GM21723 (cell line): ENCODE measurements at regions not wholly inside any gene's neighbourhood (a gene's known extent, or its start where the extent isn't known, plus 50 kb on each side); places are given as distances from the start of the nearest gene placed in this dataset.

Source experiments
- ATAC-seq: cut with Tn5 transposase; IDR thresholded peaks from one replicate; pipeline ENCODE4 v1.9.1; 2021; ENCODE audit warnings: mild to moderate bottlenecking, moderate library complexity; ENCODE audit not compliant: unreplicated experiment

DNA sequence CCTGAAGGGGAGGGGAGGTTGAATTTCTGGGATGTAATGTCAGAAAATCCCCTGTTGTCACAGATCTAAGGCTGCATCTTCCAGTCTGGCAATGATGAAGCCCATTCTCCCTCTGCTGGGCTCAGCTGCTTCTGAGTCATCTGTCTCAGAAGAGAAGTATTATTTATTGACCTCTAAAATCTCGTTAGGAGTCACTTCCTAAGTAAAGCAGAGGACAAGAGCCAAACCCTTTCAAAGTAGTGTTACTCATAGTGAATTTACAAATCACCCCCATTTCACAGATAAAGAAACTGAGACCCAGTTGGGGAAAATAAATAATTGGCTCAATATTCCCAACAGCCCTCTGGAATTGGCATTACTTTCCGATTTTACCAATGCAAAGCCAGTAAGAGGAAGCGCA lies 167.3 kb upstream of the SKOR2 start:
- ATAC-seq = no peak

DNA sequence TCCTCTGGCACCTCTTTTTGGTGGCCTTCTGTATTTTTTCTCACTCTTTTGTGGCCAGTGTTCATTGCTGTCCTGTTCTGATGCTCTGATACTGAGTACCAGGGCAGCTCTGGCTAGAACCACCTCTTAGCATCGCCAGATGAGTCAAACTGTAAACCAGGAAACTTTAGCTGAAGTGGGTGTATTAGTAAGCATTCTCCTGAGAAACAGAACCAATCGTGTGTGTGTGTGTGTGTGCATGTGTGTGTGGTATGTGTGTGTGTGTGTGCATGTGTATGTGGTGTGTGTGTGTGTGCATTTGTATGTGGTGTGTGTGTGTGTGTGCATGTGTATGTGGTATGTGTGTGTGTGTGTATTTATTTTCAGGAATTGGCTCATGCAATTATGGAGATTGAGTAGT lies 166.3 kb upstream of the SKOR2 start:
- ATAC-seq = no peak

DNA sequence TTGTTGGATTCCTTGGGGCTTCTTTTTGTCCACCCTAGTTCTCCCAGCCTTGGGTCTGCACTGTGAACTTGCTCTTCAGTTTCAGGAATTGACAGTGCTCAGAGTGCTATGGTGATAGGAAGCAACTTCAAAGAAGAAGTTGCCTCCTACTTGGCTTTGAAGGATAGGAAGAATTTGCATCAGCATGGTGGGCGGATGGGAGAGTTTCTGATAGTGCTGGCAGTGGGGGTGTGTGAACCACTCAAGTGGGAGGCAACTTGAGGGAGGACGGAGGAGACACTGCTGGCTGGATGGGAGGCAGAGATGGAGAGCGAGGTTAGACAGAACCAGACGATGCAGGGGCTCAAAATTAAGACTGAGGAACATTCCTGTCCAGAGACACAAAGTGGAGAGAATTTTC lies 164.4 kb upstream of the SKOR2 start:
- no peak for ATAC-seq

DNA sequence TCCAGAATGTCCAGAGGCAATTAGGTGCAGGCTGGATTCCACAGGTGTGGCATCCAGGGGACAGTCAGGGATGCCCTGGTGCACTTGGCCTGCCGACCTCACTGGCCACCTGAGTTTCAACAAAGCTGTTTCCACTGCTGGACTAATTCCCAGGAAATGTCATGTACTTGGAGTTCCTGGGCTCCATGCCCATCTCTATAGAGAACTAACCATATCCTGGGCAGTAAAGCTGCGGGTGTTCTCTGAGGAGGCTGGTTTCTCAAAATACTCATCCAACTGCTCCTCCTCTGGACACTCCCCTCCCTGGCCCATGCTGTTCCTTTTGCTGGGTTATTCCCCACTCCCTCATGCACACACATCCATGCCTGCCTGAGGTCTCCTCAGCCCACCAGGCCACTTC lies 161.9 kb upstream of the SKOR2 start:
- ATAC-seq = no peak

DNA sequence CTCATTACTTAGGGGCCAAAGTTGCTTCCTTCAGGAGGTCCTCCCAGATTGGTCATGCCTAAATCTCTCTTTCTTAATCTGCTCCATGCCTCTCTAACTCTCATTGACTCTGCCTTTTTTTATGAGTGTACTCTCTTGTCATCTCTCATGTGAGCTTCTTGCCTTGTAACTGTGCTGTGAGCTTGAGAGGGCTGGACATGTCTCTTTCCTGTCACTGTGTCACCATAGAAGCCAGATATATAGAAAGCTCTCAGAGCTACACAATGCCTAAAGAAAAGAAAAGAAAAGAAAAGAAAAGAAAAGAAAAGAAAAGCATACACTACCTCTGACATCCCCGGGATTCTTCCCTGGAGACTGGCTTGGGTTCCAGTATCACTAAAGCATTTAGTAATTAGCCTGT lies 161.5 kb upstream of the SKOR2 start:
- ATAC-seq = no peak

DNA sequence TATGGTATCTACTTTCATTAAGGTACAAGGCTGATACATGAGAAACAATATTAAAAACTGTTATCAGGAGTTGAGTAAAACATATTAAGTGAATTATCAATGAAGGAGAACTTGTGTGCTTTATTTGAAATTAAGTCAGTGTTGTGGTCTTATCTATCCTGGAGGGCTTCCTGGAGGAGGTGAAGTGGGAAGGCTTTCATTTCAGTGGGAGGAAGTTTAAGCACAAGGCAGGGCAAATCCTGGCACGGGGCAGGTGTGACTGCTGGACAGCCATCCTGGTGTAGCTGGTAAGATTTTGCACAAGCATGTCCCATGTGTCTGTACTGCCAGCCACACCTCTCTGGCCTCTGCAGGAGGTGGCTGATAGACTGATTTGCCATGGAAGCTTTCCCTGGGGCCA lies 159.7 kb upstream of the SKOR2 start:
- no peak for ATAC-seq

DNA sequence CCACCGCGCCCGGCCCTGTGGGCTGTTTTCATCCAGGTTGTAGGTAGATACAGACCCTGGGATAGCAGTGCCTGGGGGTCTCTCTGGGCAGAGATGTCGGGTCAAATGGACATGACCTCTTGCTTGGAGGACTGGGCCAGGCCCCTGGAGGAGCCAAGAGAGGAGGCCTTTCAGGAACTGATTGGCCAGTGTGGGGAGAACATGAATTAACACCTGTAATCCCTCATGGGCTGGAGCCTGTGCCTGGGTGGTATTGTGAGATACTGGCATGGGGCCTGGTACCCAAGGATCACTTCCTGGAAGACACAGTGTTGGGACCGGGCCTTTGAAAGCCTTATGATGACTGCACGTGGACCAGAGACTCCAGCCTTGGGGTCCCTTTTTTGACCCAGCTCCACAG lies 158.7 kb upstream of the SKOR2 start:
- no peak for ATAC-seq

DNA sequence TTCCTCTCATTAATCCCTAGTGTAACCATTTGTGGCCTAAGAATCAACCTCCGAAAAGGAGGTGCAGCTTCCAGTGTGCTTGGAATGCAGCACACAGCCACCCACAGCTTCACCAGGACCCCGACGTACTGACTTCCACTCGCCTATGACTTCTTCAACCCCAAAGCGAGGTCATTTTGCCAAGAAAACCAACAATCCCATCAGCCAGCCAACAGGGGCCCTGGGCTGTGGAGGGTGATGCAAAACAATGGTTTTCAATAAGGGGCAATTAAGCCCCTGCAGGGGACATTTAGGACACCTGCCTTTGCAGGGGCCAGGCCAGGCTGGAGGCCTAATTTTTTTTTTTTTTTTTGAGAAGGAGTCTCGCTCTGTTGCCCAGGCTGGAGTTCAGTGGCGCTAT lies 158.1 kb upstream of the SKOR2 start:
- no peak for ATAC-seq

DNA sequence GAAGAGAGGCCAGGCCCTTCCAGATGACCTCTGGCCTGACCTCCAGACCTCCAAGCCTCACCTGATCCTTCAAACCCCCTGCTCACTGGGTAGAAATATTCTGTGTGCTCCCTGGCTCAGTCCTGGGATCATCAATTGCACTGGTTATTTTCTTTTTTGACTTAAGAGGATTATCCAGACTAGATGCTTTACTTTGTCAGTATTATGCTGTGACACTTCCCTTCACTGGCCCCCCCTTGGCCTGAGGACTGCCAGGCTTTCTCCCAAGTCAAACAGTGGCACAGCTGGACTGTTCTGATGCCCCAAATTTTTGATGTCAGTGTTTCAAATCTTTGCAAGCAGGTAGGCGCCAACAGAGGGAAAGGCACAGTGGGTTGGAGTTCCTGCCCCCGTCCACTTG lies 156.3 kb upstream of the SKOR2 start:
- ATAC-seq = no peak

DNA sequence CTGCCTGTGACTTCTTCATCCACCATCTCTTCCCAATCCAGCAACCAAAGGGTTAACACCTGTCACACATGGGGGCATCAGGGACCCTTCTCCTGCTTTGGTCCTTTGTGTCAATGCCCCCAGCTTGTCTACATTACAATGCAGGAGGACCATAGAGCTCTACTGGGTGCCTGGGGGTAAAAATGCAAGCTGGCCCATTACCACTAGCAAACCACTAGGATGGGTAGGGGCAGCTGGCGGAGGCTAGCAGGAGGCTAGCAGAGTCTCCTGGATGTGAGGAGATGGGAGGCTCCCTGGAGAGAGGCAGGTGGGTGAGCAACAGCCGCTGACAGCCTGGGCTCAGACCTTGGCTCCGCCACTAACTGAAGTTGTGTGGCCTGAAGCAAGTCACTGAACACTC lies 153.4 kb upstream of the SKOR2 start:
- ATAC-seq = no peak

DNA sequence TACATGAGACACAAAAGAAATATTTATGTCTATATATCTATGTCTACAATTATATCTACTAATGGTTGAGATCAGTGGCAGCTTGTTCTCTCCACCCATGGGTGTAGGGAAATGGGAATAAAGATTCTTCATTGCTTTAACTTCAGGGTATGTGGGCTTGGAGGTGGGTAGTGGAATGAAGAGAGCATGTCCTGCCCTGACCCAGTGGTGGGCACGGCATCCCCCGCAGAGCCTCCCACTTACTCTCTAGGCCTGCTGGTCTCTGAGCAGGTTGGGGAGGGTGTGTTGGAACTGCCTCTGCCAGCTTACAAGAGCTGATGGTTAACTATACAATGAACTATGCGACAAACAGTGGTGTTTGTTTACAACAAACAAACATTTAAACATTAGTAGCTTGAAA lies 152.5 kb upstream of the SKOR2 start:
- no peak for ATAC-seq

DNA sequence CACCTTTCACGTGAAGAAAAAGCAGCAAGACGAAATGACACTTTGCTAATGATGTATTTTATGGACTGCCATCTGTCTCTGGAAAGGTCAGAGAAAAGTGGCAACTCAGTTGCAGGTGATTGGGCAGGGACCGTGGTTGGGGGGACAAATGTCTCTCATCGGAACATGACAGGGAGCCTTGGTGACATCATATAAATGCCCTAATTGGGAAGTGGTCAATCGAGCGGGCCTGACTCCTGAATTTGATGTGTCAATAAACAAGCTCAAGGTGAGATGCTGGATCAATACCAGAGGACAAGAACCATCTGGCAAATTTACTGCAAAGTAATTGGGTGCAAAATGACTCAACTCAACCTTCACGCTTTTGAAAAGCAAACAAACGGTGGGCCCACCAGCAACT lies 151.9 kb upstream of the SKOR2 start:
- ATAC-seq = no peak

DNA sequence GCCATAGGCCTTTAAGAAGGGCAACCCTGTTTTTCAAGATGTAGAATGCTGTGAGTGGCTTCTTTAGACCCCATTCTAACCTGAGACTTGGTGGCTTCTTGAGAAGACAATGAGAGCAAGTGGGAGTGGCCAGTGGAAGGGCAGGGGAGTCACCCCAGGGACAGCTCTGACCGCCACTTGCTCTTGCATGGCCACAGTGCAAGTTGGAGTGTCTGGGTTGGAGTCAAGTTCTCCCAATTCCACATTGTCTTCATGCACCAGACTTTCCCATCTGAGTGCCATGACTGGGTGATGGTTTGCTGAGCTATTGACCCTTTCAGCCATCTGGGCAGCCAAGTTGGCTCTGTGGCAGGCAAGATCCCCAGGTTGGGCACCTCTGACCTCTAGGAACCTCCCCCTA lies 148.0 kb upstream of the SKOR2 start:
- ATAC-seq = no peak

DNA sequence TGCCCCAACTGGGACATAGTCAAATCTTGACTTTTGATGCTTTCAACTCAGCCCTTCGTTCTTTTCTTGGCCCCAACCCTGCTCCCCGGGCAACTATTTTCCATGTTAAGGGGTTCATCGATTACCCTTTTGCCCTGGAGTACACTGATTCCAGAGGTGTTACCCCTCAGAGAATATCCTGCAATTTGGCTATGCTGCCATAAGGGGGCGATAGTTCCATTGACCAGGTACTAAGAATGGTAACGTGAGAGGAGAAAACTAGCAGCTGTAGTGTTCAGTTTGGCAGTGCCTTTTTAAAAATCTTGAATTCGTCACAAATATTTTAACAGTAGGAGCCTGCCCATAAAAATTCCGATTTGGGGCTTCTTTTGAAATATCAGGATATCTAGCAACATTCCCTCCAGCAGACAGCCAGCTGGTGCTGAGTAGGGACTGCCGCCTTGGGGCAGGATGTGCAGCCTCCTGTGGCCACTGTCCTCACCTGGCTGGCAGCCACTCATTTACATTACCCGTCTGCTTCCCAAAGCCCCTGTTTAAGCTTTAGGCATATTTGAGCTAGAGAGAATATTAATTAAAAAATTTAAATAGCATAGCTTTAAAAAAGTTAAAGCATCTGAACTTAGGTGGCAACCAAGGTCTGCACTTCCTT lies 146.3 kb upstream of the SKOR2 start:
- ATAC-seq = no peak

DNA sequence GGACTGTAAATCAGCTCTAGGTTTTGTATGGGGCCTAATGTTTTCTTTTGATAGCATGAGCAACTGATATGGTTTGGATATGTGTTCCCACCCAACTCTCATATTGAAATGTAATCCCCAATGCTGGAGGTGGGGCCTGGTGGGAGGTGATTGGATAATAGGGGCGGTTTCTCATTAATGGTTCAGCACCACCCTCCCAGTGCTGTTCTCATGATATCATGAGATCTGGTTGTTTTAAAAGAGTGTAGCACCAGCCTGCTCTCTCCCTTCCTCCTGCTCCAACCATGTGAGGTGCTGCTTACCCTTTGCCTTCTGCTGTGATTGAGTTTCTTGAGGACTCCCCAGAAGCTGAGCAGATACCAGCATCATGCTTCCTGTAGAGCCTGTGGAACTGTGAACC lies 140.2 kb upstream of the SKOR2 start:
- ATAC-seq = no peak

DNA sequence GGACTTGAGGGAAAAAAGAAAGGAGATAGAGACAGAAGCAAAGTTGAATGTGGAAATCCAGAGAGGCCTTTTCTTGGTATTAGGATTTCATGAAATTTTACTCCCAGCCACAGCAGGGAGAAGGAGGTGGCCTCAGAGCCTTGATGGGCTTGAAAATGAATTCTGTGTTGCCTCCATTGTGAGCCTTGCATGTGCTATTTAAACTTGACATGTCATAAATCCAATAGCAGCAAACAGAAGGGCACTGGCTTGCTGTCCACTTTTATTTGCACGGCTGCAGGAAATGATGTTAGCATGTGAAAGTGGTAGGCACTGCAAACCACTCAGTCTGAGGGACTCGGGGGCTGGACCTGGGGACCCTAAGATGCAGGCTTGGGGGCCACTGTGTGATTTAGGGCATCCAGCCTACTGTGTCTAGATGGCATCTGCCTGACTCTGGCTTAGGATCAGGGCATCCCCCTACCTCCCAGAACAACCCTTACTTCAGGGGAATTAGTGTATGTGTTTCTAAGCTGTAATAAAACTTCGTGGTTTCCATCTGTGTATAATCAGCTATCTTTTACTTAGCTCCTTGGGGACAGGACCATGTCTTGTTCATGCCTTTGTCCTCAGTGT lies 139.1 kb upstream of the SKOR2 start:
- no peak for ATAC-seq

DNA sequence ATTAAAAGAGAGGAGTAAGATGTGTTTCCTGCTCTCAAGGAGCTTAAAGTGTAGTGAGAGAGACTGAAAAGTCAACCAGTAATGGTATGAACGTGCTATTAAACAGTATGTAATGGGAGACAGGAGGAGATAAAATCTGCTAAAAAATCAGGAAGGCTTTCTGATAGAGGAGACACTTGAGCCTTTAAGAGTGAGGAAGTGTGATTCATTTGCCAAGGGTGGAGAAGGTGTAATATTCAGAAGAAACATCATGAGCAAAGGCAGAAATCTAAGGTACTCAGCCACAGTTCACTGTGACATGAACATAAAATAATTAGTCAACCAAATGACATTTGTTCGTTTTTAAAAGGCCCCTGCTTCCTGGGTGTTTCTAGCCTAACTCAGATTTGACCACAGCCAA lies 137.8 kb upstream of the SKOR2 start:
- ATAC-seq = no peak

DNA sequence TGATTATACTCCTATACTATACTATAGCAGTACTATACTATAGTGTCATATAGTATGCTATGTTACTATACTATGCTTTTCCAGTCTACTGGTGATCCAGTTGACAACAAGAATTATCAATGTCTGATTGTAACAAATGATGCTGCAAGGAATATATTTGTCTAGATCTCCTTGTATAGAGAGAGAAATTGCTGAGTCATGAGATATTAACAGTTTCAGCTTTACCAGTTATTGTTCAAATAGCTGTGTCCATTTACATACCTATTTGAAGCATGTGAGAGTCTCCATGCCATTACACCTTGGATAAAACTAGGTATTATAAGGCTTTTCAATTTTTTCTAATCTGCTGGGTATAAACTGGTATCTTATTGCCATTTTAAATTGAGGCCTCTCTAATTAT lies 136.4 kb upstream of the SKOR2 start:
- ATAC-seq = no peak

DNA sequence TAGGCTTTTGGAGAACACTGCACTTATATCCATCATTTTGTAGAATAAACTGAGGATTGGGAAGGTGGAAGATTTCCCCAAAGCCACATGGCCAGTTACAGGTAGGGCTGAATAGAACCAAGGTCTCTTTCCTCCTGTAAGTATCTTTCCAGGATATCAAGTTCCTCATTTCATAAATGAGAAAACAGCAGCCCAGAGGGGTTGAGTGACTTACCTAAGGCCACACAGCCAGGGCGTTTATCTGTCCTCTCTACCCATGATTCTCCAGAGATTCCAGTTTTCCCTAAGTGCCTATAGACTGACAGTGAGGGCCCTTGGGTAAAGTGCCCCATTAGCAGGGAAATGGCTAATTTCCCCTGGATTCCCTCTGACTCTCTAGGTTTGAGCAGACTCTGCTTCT lies 132.3 kb upstream of the SKOR2 start:
- no peak for ATAC-seq

DNA sequence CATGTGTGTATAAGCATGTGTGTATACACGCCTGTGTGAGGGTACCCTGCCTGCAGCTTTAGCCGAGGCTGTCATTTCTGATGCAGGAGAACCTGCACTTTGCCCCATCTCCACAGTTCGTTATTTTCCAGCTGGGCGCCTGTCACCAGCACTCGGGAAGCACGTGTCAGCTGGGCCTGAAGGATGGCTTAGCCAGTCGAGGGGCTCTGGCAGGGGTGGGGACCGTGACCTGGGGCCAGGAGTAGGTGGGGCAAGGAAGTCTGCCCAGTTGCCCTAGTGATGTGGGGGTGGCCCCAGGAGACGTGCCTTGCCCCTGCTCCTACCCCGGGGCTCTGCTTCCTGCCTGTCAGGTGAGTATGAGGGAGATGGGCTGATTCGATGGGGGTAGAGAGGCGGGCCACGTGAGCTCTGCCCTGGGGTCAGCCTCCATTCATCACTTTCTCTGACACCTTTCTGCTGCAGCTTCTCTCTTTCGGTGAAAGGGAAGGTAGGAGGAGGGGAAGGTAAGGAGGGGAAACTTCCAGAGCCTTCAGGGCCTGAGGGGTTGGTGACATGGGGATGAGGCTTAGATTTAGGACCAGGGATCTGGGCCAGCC lies 130.6 kb upstream of the SKOR2 start:
- ATAC-seq = no peak

DNA sequence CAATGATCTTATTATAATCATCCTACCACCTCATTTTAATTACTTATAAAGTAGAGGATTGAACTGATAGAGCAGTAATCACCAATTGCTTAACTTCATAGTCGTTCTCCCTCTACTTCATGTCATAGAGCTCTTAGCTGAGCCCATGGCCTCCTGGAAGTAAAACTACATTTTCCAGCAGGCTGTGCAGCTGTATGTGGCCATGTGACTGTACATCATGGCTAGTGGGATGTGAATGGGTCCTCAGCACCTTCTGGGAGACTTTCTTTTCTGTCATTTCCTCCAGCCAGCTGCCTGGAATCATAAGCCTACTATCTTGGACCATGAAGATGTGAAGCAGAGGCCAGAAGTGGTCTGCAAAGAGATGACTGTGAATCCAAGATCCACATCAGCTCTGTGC lies 128.7 kb upstream of the SKOR2 start:
- ATAC-seq = no peak

DNA sequence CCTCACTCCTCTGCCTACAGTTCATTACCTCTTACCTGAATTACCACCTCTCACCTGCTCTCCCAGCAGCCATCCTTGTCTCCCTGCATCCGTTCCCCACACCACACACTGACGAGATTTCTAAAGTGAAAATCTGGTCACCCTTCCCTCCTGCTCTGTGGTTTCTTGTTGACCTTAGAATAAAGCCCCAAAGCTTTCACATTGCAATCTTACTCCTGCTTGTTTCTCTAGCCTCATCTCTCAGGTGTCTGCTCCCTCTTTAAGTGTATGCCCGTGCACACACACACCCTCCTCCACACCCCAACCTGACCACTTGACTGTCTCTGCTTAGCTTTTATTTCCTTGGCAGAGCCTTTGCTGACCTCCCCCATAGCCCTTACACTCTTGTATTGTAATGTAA lies 122.0 kb upstream of the SKOR2 start:
- ATAC-seq = no peak

DNA sequence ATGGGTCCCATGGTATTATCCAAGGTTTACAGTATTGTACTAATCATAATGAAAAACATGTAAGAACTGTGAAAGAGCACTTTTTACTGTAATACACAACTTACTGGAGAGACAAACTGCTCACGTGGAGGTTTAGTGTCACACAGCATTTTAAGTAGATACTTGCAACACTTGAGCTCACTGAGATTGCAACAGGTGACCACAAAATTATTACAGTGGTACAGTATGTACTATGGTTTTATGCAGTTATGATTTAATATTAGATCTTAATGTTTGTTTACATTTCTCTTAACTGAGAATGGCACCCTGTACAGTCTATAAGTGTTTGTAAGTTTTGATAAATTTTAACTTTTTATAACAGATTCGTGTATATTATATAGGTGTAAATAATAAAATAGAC lies 118.6 kb upstream of the SKOR2 start:
- ATAC-seq = no peak
